ENCODE measurements at regions not wholly inside any gene's neighbourhood (a gene's known extent, or its start where the extent isn't known, plus 50 kb on each side); places are given as distances from the start of the nearest gene placed in this dataset.

- TF ChIP-seq, protein P1, sequence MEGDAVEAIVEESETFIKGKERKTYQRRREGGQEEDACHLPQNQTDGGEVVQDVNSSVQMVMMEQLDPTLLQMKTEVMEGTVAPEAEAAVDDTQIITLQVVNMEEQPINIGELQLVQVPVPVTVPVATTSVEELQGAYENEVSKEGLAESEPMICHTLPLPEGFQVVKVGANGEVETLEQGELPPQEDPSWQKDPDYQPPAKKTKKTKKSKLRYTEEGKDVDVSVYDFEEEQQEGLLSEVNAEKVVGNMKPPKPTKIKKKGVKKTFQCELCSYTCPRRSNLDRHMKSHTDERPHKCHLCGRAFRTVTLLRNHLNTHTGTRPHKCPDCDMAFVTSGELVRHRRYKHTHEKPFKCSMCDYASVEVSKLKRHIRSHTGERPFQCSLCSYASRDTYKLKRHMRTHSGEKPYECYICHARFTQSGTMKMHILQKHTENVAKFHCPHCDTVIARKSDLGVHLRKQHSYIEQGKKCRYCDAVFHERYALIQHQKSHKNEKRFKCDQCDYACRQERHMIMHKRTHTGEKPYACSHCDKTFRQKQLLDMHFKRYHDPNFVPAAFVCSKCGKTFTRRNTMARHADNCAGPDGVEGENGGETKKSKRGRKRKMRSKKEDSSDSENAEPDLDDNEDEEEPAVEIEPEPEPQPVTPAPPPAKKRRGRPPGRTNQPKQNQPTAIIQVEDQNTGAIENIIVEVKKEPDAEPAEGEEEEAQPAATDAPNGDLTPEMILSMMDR (conservative IDR thresholded peaks at IDR 0.05; ENCODE audit: low read depth, low read length): no peak
- no peak for TF ChIP-seq EZH2 (IDR thresholded peaks at IDR 0.05; ENCODE audit: borderline replicate concordance, low read depth, low read length, poor library complexity, severe bottlenecking)
These were observed 950.3 kb upstream of the ADGRL3 start for GRCh38 chr4:60249784-60250183.
